NB4 (cell line): ENCODE measurements at regions not wholly inside any gene's neighbourhood (a gene's known extent, or its start where the extent isn't known, plus 50 kb on each side); places are given as distances from the start of the nearest gene placed in this dataset.

ENCODE experiments used
- CTCF ChIP-seq: IDR thresholded peaks from one replicate; pipeline ENCODE4 v1.5.1; 2012; ENCODE audit warnings: low read depth, low read length
- MAX ChIP-seq: IDR thresholded peaks from 2 replicates; pipeline ENCODE4 v1.6.1; 2011; ENCODE audit warnings: low read depth, low read length
- MYC ChIP-seq: IDR thresholded peaks from 2 replicates; pipeline ENCODE4 v1.6.1; 2011; ENCODE audit warnings: low read depth, low read length
- POLR2A ChIP-seq: IDR thresholded peaks from 2 replicates; pipeline ENCODE4 v1.6.1; 2011; ENCODE audit warnings: mild to moderate bottlenecking; ENCODE audit not compliant: insufficient read length; ENCODE audit errors: extremely low read depth

GRCh38 chrX:39513836-39514235 is 583.9 kb downstream of the BCOR start:
- TF ChIP-seq CTCF (no peak), MAX (no peak), MYC (no peak), POLR2A (no peak)
